ENCODE measurements at regions not wholly inside any gene's neighbourhood (a gene's known extent, or its start where the extent isn't known, plus 50 kb on each side); places are given as distances from the start of the nearest gene placed in this dataset.

DNA sequence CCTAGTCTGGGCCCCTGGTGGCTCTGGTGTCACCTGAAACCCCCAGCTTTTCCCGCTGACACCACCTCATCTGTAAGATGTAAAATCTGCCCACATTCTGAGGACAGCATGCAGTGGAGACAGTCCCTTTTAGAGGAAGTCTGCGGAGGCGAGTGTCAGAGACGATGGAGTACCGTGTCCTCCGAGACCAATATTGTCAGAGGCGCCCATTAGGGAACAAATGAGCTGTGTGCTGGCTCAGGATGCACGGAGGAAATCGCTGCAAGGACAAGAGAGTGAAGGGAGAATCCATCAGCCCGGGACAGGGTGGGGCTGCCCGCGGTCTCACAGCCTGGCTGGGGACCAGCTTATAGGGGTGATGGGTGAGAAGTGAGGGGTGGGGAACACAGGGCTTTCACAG, 214.8 kb downstream of the MATN1 start (continued):
- TF ChIP-seq, protein P1, sequence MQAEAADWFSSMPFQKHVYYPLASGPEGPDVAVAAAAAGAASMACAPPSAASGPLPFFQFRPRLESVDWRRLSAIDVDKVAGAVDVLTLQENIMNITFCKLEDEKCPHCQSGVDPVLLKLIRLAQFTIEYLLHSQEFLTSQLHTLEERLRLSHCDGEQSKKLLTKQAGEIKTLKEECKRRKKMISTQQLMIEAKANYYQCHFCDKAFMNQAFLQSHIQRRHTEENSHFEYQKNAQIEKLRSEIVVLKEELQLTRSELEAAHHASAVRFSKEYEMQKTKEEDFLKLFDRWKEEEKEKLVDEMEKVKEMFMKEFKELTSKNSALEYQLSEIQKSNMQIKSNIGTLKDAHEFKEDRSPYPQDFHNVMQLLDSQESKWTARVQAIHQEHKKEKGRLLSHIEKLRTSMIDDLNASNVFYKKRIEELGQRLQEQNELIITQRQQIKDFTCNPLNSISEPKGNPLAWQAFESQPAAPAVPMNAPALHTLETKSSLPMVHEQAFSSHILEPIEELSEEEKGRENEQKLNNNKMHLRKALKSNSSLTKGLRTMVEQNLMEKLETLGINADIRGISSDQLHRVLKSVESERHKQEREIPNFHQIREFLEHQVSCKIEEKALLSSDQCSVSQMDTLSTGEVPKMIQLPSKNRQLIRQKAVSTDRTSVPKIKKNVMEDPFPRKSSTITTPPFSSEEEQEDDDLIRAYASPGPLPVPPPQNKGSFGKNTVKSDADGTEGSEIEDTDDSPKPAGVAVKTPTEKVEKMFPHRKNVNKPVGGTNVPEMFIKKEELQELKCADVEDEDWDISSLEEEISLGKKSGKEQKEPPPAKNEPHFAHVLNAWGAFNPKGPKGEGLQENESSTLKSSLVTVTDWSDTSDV (CRISPR knock-in tag; IDR thresholded peaks at IDR 0.05), result no peak
- TF ChIP-seq, protein P2, sequence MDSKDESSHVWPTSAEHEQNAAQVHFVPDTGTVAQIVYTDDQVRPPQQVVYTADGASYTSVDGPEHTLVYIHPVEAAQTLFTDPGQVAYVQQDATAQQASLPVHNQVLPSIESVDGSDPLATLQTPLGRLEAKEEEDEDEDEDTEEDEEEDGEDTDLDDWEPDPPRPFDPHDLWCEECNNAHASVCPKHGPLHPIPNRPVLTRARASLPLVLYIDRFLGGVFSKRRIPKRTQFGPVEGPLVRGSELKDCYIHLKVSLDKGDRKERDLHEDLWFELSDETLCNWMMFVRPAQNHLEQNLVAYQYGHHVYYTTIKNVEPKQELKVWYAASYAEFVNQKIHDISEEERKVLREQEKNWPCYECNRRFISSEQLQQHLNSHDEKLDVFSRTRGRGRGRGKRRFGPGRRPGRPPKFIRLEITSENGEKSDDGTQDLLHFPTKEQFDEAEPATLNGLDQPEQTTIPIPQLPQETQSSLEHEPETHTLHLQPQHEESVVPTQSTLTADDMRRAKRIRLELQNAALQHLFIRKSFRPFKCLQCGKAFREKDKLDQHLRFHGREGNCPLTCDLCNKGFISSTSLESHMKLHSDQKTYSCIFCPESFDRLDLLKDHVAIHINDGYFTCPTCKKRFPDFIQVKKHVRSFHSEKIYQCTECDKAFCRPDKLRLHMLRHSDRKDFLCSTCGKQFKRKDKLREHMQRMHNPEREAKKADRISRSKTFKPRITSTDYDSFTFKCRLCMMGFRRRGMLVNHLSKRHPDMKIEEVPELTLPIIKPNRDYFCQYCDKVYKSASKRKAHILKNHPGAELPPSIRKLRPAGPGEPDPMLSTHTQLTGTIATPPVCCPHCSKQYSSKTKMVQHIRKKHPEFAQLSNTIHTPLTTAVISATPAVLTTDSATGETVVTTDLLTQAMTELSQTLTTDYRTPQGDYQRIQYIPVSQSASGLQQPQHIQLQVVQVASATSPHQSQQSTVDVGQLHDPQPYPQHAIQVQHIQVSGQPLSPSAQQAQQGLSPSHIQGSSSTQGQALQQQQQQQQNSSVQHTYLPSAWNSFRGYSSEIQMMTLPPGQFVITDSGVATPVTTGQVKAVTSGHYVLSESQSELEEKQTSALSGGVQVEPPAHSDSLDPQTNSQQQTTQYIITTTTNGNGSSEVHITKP (CRISPR knock-in tag; IDR thresholded peaks at IDR 0.05; ENCODE audit: low read depth), result no peak
- TF ChIP-seq PHB2 (IDR thresholded peaks at IDR 0.05; ENCODE audit: partially characterized antibody) (no peak), SP2 (CRISPR knock-in tag; IDR thresholded peaks at IDR 0.05) (no peak), BRCA1 (CRISPR knock-in tag; IDR thresholded peaks at IDR 0.05) (no peak), REXO4 (CRISPR knock-in tag; IDR thresholded peaks at IDR 0.05; ENCODE audit: borderline replicate concordance) (no peak), ZNF468 (CRISPR knock-in tag; IDR thresholded peaks at IDR 0.05) (no peak), HNRNPK (IDR thresholded peaks at IDR 0.05; ENCODE audit: low read depth, low read length, poor library complexity, severe bottlenecking) (no peak), FIP1L1 (IDR thresholded peaks at IDR 0.05; ENCODE audit: borderline replicate concordance, insufficient read depth, low read depth, low read length) (no peak), ZNF616 (CRISPR knock-in tag; IDR thresholded peaks at IDR 0.05; ENCODE audit: low read depth) (no peak), GLI4 (CRISPR knock-in tag; IDR thresholded peaks at IDR 0.05; ENCODE audit: borderline replicate concordance) (no peak)
